ENCODE measurements at regions not wholly inside any gene's neighbourhood (a gene's known extent, or its start where the extent isn't known, plus 50 kb on each side); places are given as distances from the start of the nearest gene placed in this dataset.

- H3K4me3 ChIP-seq (ENCODE audit: low read depth, low read length), result no peak overlapping the region
- TF ChIP-seq CTCF (IDR thresholded peaks at IDR 0.05; ENCODE audit: insufficient read depth, low read length, poor library complexity, severe bottlenecking), result no peak
- DNase-seq (ENCODE audit: low read depth), result peak; percentile 66
- no peaks in the 10 kb centered on the region for H3K27me3 ChIP-seq (ENCODE audit: control insufficient read depth, insufficient read depth, low read length)
- H3K36me3 ChIP-seq (ENCODE audit: control insufficient read depth, insufficient read depth, low read length), result no peaks in the 10 kb centered on the region
These were observed 994.1 kb upstream of the TMEM132C start for GRCh38 chr12:127272864-127273263.

- TF ChIP-seq CTCF (IDR thresholded peaks at IDR 0.05; ENCODE audit: insufficient read depth, low read length, poor library complexity, severe bottlenecking), result no peak
- no peaks in the 10 kb centered on the region for H3K27me3 ChIP-seq (ENCODE audit: control insufficient read depth, insufficient read depth, low read length)
- H3K4me3 ChIP-seq (ENCODE audit: low read depth, low read length), result no peak overlapping the region
- no peaks in the 10 kb centered on the region for H3K36me3 ChIP-seq (ENCODE audit: control insufficient read depth, insufficient read depth, low read length)
- peak; percentile 47 for DNase-seq (ENCODE audit: low read depth)
These were observed 993.3 kb upstream of the TMEM132C start for GRCh38 chr12:127273626-127274025.

GRCh38 chr12:127275416-127275815 is 991.6 kb upstream of the TMEM132C start:
- no peaks in the 10 kb centered on the region for H3K27me3 ChIP-seq (ENCODE audit: control insufficient read depth, insufficient read depth, low read length)
- H3K36me3 ChIP-seq (ENCODE audit: control insufficient read depth, insufficient read depth, low read length), result no peaks in the 10 kb centered on the region
- no peak for TF ChIP-seq CTCF (IDR thresholded peaks at IDR 0.05; ENCODE audit: insufficient read depth, low read length, poor library complexity, severe bottlenecking)
- H3K4me3 ChIP-seq (ENCODE audit: low read depth, low read length), result no peak overlapping the region
- no peak for DNase-seq (ENCODE audit: low read depth)

- DNase-seq (ENCODE audit: low read depth), result no peak
- H3K4me3 ChIP-seq (ENCODE audit: low read depth, low read length), result no peak overlapping the region
- no peak for TF ChIP-seq CTCF (IDR thresholded peaks at IDR 0.05; ENCODE audit: insufficient read depth, low read length, poor library complexity, severe bottlenecking)
- no peaks in the 10 kb centered on the region for H3K36me3 ChIP-seq (ENCODE audit: control insufficient read depth, insufficient read depth, low read length)
- no peaks in the 10 kb centered on the region for H3K27me3 ChIP-seq (ENCODE audit: control insufficient read depth, insufficient read depth, low read length)
These were observed 989.1 kb upstream of the TMEM132C start for GRCh38 chr12:127277882-127278281.

GRCh38 chr12:127278351-127278750 is 988.6 kb upstream of the TMEM132C start:
- Histone ChIP-seq H3K4me3 (ENCODE audit: low read depth, low read length) (no peak overlapping the region), H3K36me3 (ENCODE audit: control insufficient read depth, insufficient read depth, low read length) (no peaks in the 10 kb centered on the region), H3K27me3 (ENCODE audit: control insufficient read depth, insufficient read depth, low read length) (no peaks in the 10 kb centered on the region)
- no peak for DNase-seq (ENCODE audit: low read depth)
- TF ChIP-seq CTCF (IDR thresholded peaks at IDR 0.05; ENCODE audit: insufficient read depth, low read length, poor library complexity, severe bottlenecking), result no peak

GRCh38 chr12:127280393-127281275 is 986.3 kb upstream of the TMEM132C start:
- DNase-seq (ENCODE audit: low read depth), result no peak

More at GRCh38 chr12:127280393-127281275, 986.3 kb upstream of the TMEM132C start:
- H3K36me3 ChIP-seq (ENCODE audit: control insufficient read depth, insufficient read depth, low read length), result no peaks in the 10 kb centered on the region
- no peak overlapping the region for H3K4me3 ChIP-seq (ENCODE audit: low read depth, low read length)
- no peaks in the 10 kb centered on the region for H3K27me3 ChIP-seq (ENCODE audit: control insufficient read depth, insufficient read depth, low read length)
- peak; percentile 98 for TF ChIP-seq CTCF (IDR thresholded peaks at IDR 0.05; ENCODE audit: insufficient read depth, low read length, poor library complexity, severe bottlenecking)
